GM23338 (cell line): ENCODE measurements at regions not wholly inside any gene's neighbourhood (a gene's known extent, or its start where the extent isn't known, plus 50 kb on each side); places are given as distances from the start of the nearest gene placed in this dataset.

Source experiments
- ATAC-seq: fragments of 200-7000 bp; cut with Tn5 transposase; 3 replicates; pipeline ENCODE4 v1.9.1; 2020
- DNase-seq: peaks from one replicate; pipeline ENCODE4 v3.0.0-alpha.2; 2015; ENCODE audit warnings: low spot score
- H2AFZ ChIP-seq: fragments of 200-600 bp; sonication (generic); 2 replicates; pipeline ENCODE4 v1.8.0; 2016; ENCODE audit warnings: antibody characterized with exemption, mild to moderate bottlenecking, moderate library complexity
- H3F3A ChIP-seq: fragments of 200-600 bp; sonication (generic); replicated peaks from 2 replicates; pipeline ENCODE4 v1.8.0; 2017; ENCODE audit warnings: antibody characterized with exemption, mixed run types, low read depth
- H3K27ac ChIP-seq: fragments of 200-600 bp; sonication (generic); 2 replicates; pipeline ENCODE4 v1.6.1; 2016; ENCODE audit warnings: low read depth
- H3K27me3 ChIP-seq: fragments of 200-600 bp; sonication (generic); 2 replicates; pipeline ENCODE4 v1.8.0; 2016; ENCODE audit warnings: mild to moderate bottlenecking, mixed run types, moderate library complexity; ENCODE audit not compliant: insufficient read depth
- H3K36me3 ChIP-seq: fragments of 200-600 bp; sonication (generic); 2 replicates; pipeline ENCODE4 v1.8.0; 2016; ENCODE audit warnings: mild to moderate bottlenecking; ENCODE audit not compliant: insufficient read depth
- H3K4me1 ChIP-seq: fragments of 200-600 bp; sonication (generic); 2 replicates; pipeline ENCODE4 v1.8.0; 2016; ENCODE audit warnings: mild to moderate bottlenecking, moderate library complexity; ENCODE audit not compliant: insufficient read depth
- H3K4me2 ChIP-seq: fragments of 200-600 bp; sonication (generic); 2 replicates; pipeline ENCODE4 v1.7.1; 2017; ENCODE audit warnings: mixed run types
- H3K4me3 ChIP-seq: fragments of 200-600 bp; sonication (generic); 2 replicates; pipeline ENCODE4 v1.6.1; 2016; ENCODE audit warnings: mixed run types
- H3K79me2 ChIP-seq: fragments of 200-600 bp; sonication (generic); replicated peaks from 2 replicates; pipeline ENCODE4 v1.8.0; 2017; ENCODE audit warnings: mild to moderate bottlenecking; ENCODE audit not compliant: insufficient read depth
- H3K9me2 ChIP-seq: fragments of 200-600 bp; sonication (generic); 2 replicates; pipeline ENCODE4 v1.8.0; 2017; ENCODE audit not compliant: insufficient read depth
- H4K20me1 ChIP-seq: fragments of 200-600 bp; sonication (generic); replicated peaks from 2 replicates; pipeline ENCODE4 v1.8.0; 2017; ENCODE audit warnings: mild to moderate bottlenecking; ENCODE audit not compliant: insufficient read depth
- H3K27ac Mint-ChIP-seq: 2 replicates; pipeline ENCODE4 v1.8.0; 2020; ENCODE audit warnings: inconsistent platforms, mild to moderate bottlenecking, moderate library complexity, mixed read lengths
- H3K27me3 Mint-ChIP-seq: 3 replicates; pipeline ENCODE4 v1.8.0; 2022; ENCODE audit warnings: low read depth, mild to moderate bottlenecking, moderate library complexity, mixed read lengths, inconsistent platforms; ENCODE audit not compliant: insufficient read depth, poor library complexity
- H3K36me3 Mint-ChIP-seq: 3 replicates; pipeline ENCODE4 v1.8.0; 2021; ENCODE audit warnings: low read depth, mild to moderate bottlenecking, inconsistent platforms, moderate library complexity, mixed read lengths
- H3K4me1 Mint-ChIP-seq: 3 replicates; pipeline ENCODE4 v1.8.0; 2020; ENCODE audit warnings: mild to moderate bottlenecking, inconsistent platforms, mixed read lengths
- H3K4me3 Mint-ChIP-seq: 3 replicates; pipeline ENCODE4 v1.8.0; 2021; ENCODE audit warnings: moderate library complexity, mild to moderate bottlenecking, inconsistent platforms, mixed read lengths
- H3K9me3 Mint-ChIP-seq: 3 replicates; pipeline ENCODE4 v1.8.0; 2020; ENCODE audit warnings: moderate library complexity, mild to moderate bottlenecking, inconsistent platforms, mixed read lengths
- CREB1 ChIP-seq: fragments of 250-450 bp; sonication (Bioruptor Pico); IDR thresholded peaks from 2 replicates; pipeline ENCODE4 v1.5.0; 2020; ENCODE audit warnings: low read depth, mild to moderate bottlenecking, moderate library complexity
- CTCF ChIP-seq, 2 experiments: fragments of 200-600 bp in 1 of 2; sonication (generic) in 1 of 2; conservative IDR thresholded peaks; 2 replicates each; pipeline versions ENCODE4 v1.5.1 to v1.6.1; 2016 to 2017; ENCODE audit warnings: antibody characterized with exemption in 2 of 2, low read depth in 2 of 2, mild to moderate bottlenecking in 2 of 2, moderate library complexity in 1 of 2
- ETS1 ChIP-seq: IDR thresholded peaks from 2 replicates; pipeline ENCODE4 v1.6.1; 2016; ENCODE audit warnings: antibody characterized with exemption
- EZH2 ChIP-seq: fragments of 200-600 bp; sonication (generic); IDR thresholded peaks from one replicate; pipeline ENCODE4 v1.8.0; 2017; ENCODE audit warnings: antibody characterized with exemption, mild to moderate bottlenecking, low read depth; ENCODE audit not compliant: unreplicated experiment
- EZH2phosphoT487 ChIP-seq: fragments of 200-600 bp; sonication (generic); IDR thresholded peaks from one replicate; pipeline ENCODE4 v1.8.1; 2018; ENCODE audit warnings: antibody characterized with exemption; ENCODE audit not compliant: unreplicated experiment
- NANOG ChIP-seq: IDR thresholded peaks from 2 replicates; pipeline ENCODE4 v1.6.1; 2016; ENCODE audit warnings: antibody characterized with exemption, borderline replicate concordance
- POLR2AphosphoS5 ChIP-seq: IDR thresholded peaks from 2 replicates; pipeline ENCODE4 v1.6.1; 2016; ENCODE audit warnings: antibody characterized with exemption, low read depth
- REST ChIP-seq: IDR thresholded peaks from one replicate; pipeline ENCODE4 v1.6.1; 2018; ENCODE audit warnings: antibody characterized with exemption; ENCODE audit not compliant: unreplicated experiment
- STAT1 ChIP-seq: IDR thresholded peaks from one replicate; pipeline ENCODE4 v1.6.1; 2016; ENCODE audit warnings: antibody characterized with exemption; ENCODE audit not compliant: unreplicated experiment
- ZNF114 ChIP-seq: fragments of 250-450 bp; sonication (Bioruptor Pico); IDR thresholded peaks from 2 replicates; pipeline ENCODE4 v1.5.0; 2020; ENCODE audit warnings: mild to moderate bottlenecking, moderate library complexity
- TF ChIP-seq, protein P1 (sequence below): fragments of 250-450 bp; sonication (Bioruptor Pico); IDR thresholded peaks from 2 replicates; pipeline ENCODE4 v1.5.0; 2020; ENCODE audit warnings: mild to moderate bottlenecking, moderate library complexity

DNA sequence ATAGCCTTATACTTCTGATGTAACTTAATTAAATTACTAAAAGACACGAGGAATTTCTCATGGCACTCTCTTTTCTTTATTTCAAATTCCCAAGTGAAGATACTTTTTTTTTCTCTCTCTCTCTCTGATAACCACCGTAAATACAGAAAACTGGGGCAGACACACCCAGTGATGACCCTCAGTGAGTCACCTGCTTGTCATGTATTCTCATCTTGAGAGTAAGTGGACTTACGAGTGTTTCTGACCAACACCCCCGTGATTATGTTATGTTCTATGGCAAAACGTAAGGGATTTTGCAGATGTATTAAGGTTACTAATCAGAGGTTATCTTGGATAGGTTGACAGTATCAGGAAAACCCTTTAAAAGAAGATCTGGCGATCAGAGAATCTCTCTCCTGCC, 348.8 kb upstream of the ZNF717 start:
- no peak for DNase-seq
- no peak for ATAC-seq
- Mint-ChIP-seq H3K27ac (no peak overlapping the region), H3K27me3 (no peaks in the 10 kb centered on the region), H3K4me1 (peaks cover 19% of the 10 kb centered on the region), H3K9me3 (no peaks in the 10 kb centered on the region), H3K36me3 (no peaks in the 10 kb centered on the region), H3K4me3 (no peak overlapping the region)
- no peaks in the 10 kb centered on the region for H3K9me2 ChIP-seq
- no peak overlapping the region for H2AFZ ChIP-seq
- TF ChIP-seq REST (no peak), ZNF114 (CRISPR knock-in tag) (no peak), ETS1 (no peak), CREB1 (CRISPR knock-in tag) (no peak), EZH2 (no peak), POLR2AphosphoS5 (no peak), CTCF (conservative IDR thresholded peaks at IDR 0.05; ENCODE audit: low read depth in 2 of 2) (no peak), STAT1 (no peak), EZH2phosphoT487 (no peak), NANOG (no peak)
- TF ChIP-seq, protein P1, sequence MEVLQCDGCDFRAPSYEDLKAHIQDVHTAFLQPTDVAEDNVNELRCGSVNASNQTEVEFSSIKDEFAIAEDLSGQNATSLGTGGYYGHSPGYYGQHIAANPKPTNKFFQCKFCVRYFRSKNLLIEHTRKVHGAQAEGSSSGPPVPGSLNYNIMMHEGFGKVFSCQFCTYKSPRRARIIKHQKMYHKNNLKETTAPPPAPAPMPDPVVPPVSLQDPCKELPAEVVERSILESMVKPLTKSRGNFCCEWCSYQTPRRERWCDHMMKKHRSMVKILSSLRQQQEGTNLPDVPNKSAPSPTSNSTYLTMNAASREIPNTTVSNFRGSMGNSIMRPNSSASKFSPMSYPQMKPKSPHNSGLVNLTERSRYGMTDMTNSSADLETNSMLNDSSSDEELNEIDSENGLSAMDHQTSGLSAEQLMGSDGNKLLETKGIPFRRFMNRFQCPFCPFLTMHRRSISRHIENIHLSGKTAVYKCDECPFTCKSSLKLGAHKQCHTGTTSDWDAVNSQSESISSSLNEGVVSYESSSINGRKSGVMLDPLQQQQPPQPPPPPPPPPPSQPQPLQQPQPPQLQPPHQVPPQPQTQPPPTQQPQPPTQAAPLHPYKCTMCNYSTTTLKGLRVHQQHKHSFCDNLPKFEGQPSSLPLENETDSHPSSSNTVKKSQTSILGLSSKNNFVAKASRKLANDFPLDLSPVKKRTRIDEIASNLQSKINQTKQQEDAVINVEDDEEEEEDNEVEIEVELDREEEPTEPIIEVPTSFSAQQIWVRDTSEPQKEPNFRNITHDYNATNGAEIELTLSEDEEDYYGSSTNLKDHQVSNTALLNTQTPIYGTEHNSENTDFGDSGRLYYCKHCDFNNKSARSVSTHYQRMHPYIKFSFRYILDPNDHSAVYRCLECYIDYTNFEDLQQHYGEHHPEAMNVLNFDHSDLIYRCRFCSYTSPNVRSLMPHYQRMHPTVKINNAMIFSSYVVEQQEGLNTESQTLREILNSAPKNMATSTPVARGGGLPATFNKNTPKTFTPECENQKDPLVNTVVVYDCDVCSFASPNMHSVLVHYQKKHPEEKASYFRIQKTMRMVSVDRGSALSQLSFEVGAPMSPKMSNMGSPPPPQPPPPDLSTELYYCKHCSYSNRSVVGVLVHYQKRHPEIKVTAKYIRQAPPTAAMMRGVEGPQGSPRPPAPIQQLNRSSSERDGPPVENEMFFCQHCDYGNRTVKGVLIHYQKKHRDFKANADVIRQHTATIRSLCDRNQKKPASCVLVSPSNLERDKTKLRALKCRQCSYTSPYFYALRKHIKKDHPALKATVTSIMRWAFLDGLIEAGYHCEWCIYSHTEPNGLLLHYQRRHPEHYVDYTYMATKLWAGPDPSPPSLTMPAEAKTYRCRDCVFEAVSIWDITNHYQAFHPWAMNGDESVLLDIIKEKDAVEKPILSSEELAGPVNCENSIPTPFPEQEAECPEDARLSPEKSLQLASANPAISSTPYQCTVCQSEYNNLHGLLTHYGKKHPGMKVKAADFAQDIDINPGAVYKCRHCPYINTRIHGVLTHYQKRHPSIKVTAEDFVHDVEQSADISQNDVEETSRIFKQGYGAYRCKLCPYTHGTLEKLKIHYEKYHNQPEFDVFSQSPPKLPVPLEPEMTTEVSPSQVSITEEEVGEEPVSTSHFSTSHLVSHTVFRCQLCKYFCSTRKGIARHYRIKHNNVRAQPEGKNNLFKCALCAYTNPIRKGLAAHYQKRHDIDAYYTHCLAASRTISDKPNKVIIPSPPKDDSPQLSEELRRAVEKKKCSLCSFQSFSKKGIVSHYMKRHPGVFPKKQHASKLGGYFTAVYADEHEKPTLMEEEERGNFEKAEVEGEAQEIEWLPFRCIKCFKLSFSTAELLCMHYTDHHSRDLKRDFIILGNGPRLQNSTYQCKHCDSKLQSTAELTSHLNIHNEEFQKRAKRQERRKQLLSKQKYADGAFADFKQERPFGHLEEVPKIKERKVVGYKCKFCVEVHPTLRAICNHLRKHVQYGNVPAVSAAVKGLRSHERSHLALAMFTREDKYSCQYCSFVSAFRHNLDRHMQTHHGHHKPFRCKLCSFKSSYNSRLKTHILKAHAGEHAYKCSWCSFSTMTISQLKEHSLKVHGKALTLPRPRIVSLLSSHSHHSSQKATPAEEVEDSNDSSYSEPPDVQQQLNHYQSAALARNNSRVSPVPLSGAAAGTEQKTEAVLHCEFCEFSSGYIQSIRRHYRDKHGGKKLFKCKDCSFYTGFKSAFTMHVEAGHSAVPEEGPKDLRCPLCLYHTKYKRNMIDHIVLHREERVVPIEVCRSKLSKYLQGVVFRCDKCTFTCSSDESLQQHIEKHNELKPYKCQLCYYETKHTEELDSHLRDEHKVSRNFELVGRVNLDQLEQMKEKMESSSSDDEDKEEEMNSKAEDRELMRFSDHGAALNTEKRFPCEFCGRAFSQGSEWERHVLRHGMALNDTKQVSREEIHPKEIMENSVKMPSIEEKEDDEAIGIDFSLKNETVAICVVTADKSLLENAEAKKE (CRISPR knock-in tag): no peak
- H3K27ac ChIP-seq: no peak overlapping the region
- no peaks in the 10 kb centered on the region for H3F3A ChIP-seq
- H4K20me1 ChIP-seq: no peaks in the 10 kb centered on the region
- H3K4me3 ChIP-seq: no peak overlapping the region
- no peaks in the 10 kb centered on the region for H3K36me3 ChIP-seq
- H3K27me3 ChIP-seq: no peaks in the 10 kb centered on the region
- no peaks in the 10 kb centered on the region; the same call in 1 of the 2 replicates for H3K4me1 ChIP-seq
- H3K4me2 ChIP-seq: no peak overlapping the region
- H3K79me2 ChIP-seq: no peaks in the 10 kb centered on the region
